Ishikawa (cell line): ENCODE measurements at regions not wholly inside any gene's neighbourhood (a gene's known extent, or its start where the extent isn't known, plus 50 kb on each side); places are given as distances from the start of the nearest gene placed in this dataset.

ENCODE experiments used
- CEBPB ChIP-seq: IDR thresholded peaks from 2 replicates; pipeline ENCODE4 v1.6.1; 2012
- EP300 ChIP-seq: IDR thresholded peaks from 2 replicates; pipeline ENCODE4 v1.6.1; 2012; ENCODE audit warnings: borderline replicate concordance
- RAD21 ChIP-seq: IDR thresholded peaks from 2 replicates; pipeline ENCODE4 v1.6.1; 2012; ENCODE audit warnings: low read depth
- REST ChIP-seq: IDR thresholded peaks from 2 replicates; pipeline ENCODE4 v1.6.1; 2012; ENCODE audit warnings: low read depth, mild to moderate bottlenecking
- TAF1 ChIP-seq: IDR thresholded peaks from 2 replicates; pipeline ENCODE4 v1.6.1; 2012; ENCODE audit warnings: low read depth, mild to moderate bottlenecking
- YY1 ChIP-seq: IDR thresholded peaks from 2 replicates; pipeline ENCODE4 v1.6.1; 2012; ENCODE audit warnings: low read depth
- TF ChIP-seq, protein P1 (sequence below): IDR thresholded peaks from 2 replicates; pipeline ENCODE4 v1.6.1; 2012

DNA sequence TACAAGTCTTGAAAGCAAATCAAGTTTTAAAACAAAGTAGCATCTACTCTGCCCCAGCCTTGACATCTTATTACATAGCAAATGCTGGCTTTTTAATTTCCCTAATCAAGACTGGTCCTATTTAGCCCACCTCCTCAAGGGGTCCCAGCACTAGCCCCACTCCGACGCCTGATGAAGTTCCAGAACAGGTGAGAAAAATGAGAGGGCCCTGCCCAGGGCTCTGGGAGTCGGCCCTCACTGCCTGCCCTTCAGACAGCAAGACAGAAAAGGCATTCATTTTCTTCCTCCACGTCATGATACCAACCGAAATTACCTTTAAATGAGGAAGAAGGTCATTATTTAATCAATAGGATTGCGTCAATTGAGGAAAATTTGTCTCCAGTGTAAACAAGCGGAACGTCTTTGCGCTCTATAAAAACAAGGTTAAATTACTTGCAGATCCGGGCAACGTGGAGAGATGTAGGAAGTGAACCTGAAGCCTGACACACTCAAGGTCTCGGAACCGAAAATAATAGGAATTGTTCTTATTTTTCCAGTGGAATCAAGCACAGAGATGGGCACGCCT lies 170.6 kb upstream of the PKDCC start:
- TF ChIP-seq CEBPB: no peak
- TF ChIP-seq TAF1: no peak
- TF ChIP-seq RAD21: no peak
- no peak for TF ChIP-seq REST
- TF ChIP-seq, protein P1, sequence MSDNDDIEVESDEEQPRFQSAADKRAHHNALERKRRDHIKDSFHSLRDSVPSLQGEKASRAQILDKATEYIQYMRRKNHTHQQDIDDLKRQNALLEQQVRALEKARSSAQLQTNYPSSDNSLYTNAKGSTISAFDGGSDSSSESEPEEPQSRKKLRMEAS: no peak
- TF ChIP-seq YY1: no peak
- no peak for TF ChIP-seq EP300
